ENCODE measurements at regions not wholly inside any gene's neighbourhood (a gene's known extent, or its start where the extent isn't known, plus 50 kb on each side); places are given as distances from the start of the nearest gene placed in this dataset.

DNA sequence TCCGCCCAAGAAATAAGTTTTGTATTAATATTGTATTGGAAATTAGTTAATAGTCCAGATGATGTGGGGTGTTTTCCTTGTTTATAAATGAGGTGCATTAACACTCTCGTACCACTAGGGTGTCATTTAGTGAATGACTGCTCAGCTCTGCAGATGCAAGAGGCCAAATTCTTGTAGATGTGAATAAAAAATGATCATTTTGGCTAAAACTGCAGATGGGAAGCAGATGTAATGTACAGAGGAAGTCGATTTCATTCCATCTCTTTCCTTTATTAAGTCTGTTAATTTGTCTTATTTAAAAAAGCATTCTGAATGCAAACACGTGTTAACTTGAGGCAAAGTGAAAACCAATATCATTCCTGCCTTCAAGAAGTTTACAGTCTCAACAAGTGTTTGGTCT is 108.1 kb downstream of the DHX15 start:
- no peak for DNase-seq

DNA sequence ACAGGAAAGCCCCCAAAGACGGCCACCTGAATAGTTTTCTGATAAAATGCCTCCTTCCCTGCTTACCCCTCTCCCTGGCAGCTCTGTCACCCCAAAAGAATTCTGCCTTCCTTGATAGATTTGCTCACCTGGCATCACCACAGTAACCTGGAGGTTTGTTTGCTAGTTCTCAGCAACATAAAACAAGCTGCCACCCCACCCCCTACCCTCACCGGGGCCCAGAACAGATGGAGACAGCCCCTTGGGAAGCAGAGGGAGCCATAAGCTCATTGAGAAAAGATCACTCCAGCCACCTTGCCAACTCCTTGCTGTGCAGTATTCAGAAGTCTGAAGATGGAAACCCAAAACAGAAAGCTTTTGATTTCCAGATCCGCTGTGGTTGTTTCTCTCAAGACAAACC is 108.6 kb downstream of the DHX15 start:
- DNase-seq, result no peak

DNA sequence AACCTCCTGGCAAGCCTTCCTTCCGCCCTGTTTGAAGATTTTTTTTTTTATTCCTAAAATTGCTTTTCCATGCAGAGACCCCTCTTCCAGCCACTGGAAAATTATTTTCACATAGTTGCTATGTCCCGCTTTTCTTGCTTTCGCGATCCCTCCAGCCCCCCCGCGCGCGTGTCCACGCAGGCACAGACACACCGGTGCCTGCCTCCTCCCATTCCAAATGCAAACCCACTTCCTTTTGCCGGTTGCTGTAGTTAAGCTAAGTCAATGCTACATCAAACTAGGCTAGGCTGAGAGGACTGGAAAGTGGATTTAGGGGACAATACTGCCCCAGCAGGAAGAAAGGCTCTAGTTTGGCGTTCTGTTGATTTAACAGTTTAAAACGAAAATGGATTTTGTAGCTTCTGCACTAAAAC is 111.0 kb downstream of the DHX15 start:
- no peak for DNase-seq

DNA sequence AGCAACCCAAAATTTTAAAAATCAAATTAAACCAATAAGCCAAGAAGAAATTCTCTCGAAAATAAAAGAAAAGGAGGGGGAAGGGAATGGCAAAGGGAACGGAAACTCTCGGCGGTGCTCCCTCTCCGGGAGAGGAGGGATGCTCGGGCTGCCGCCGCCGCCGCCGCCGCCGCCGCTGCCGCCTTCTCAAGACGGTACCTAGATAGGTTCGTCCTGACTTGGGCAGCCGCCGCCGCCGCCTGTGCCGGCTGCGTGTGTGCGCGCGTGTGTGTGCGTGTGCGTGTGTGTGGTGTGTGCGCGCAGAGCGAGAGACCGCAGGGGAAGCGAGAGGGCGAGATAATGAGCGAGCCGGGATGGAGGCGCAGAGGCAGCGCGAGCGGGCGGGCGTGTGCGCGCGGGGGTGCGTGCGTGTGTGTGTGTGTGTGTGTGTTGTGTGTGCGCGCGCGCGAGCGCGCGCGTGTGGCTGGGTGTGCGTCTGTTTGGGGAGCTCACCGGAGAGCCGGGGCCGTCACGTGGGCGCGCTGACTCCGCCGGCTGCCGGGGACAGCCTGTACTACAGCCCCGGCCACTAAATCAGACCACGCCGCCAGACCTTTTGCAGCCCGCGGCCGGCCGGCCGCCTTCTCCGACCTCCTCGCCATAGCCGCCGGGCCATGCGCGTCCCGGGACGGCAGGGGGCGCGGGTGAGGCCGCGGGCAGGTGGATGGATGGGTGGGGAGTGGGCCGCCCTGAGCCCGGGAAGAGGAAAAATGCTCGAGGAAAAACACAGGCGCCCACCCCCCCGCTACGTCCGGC is 111.6 kb downstream of the DHX15 start:
- peak; percentile 49 for DNase-seq

DNA sequence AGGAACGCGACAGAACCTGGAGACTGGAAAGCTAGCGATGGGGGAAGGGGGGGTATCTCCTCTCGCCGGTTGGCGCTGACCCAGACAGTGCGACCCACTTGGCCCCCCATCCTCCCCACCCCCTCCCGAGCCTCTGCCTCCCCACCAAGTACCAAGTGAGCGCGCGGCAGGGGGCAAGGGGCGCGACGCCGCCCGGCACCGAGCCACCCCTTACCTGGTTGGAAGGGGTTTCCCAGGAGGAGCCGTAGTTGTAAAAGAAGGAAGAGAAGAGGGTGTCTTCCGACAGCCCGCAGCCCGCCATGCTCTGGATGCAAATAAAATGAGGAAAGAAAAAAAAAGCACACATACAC is 112.2 kb downstream of the DHX15 start:
- no peak for DNase-seq

DNA sequence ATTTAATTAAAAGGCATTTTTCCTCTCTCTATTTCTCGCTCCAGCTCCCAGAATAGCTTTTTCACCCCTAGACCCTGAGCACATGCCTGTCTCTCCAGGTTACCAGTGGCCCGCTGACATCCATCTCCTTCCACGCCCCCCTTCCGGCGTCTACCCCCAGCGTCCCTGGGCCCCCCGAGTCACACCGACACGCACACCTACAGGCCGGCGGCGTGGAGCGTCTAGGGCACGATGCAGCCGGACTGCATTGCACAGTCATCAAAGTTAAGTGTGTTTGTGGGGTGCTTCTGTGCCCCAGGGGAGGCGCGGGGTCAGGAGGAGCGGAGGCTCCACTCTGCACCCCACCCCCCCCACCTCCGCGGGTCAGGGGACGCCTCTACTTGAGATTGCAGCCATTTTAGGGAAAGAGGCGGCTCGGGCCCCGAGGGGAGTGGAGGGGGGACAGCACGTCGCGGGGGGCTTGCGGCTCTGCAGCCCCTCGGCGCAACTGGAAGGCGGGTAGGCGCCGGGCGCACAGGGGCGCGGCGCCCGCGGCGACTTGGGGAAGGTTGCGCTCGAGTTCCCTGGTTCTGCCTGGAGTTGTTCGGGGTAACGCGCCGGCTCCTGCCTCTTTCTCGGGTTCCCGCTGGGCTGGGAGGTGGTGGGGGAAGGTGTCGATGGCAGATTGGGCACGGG is 112.7 kb downstream of the DHX15 start:
- no peak for DNase-seq

DNA sequence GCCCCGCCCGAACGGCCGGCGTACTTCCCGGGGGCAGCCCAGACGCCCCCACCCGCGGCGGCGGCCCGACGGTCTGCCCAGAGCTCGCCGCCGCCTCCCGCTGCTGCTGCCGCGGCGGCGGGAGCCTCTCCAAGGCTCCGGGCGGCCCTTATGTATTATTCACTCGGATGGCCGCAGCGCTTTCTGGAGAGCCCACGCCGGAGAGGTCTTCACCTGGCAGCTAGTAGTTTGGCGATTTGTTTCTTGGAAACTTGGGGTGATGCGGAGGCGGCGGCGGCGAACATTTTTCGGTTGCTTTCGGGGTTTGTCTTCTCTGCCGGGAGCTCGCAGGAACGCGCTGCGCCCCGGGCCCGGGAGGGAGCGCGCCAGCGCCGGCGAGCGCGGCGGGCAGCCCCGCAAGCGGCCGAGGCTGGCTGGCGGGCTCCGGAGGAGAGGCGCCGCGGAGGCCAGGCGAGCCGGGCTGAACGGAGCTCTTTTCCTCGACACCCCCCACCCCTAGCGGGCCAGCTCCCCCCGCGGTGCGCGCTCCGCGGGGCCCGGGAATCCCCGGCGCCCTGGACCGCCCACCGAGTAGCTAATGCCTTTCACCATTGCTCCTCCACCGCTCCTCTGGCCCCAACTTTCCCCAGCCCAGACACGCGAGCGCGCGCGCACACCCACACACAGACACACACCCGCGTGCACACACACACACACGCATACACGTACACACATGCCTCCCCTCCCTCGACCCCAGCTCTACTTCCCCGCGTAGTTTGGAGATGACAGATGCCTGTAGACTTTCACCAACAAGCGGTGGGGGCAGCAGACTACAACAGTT is 113.5 kb downstream of the DHX15 start:
- DNase-seq, result no peak

DNA sequence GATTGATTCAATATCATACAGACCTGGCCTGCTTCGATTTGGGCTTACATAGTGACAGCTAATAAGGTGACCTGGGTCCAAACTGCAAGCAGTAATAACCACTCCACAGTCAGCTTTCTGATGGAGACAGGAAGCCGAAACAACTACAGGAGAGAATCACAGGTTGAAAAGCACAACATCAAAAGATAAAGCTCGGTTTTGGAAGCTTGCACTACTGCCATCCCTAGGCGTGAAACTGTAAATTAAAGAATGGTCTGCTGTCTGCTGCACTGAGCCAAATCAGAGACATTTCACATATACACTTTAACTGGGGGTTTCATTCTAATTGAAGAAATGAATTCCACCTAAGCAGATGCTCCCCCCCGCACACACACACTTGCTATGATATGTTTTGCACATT is 116.3 kb downstream of the DHX15 start:
- no peak for DNase-seq

DNA sequence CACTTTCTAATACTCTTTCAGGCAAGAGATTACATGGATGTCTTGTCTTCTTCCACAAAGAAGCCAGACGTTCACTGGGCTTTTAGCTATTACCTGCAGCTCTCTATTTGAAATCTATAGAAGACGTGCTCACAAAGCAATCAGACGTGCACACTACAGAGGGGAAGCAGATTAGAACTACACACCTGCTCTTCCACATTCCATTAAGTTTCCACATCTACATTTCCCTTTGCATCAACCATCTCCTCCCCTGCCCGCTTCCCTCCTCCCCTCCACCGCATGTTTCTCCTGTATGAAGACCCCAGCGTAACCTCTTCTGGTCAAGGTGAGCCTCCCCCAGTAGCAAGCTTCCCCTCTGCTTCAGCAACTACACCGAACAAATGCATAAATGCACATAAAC is 119.8 kb downstream of the DHX15 start:
- DNase-seq, result no peak

DNA sequence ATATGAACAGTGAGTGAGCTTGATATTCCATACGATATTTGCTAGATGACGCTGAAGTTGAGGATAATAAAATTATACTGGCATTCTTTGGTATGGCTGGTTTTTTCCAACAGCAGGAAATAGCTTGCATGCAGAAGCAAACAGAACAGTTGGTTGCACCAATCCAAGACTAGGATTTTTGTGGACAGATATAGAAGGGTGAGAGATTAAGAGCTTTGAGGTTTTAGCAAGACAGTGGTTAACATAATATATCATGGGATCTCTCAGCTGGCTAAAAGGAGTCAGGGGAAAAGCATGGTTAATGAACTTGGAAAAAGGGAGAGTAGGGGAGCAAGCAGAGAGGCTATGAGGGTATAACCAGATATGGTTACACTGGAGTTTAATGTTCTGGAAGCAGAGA is 127.9 kb downstream of the DHX15 start:
- no peak for DNase-seq

DNA sequence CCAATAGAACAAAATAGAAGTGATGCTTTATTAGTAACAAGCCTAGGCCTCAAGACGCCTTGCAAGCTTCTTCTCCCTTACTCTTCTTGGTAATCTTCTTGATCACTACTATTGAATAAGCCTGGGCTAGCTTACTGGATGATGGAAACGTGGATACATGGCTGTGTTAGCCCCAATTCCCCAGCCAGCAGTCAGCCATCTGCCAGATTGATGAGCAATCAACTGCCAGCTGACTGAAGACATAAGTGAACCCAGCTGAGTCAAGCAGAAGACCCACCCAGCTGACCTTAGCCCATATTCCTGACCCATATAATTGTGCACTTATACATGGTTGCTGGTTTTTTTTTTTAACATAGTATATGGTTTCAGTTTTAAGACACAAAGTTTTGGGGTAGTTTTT is 130.4 kb downstream of the DHX15 start:
- no peak for DNase-seq

DNA sequence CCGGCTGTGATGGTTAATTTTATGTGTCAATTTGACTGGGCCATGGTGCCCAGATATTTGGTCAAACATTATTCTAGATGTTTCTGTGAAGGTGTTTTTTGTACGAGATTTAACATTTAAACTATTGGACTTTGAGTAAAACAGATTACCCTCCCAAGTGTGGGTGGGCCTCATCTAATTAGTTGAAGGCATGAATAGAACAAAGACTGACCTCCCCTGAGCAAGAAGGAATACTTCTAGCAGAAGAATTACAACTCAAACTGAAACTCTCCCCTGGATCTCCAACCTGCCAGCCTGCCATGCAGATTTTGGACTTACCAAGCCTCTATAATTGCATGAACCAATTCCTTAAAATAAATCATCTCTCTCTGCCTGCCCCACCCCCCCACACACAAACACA is 132.5 kb downstream of the DHX15 start:
- no peak for DNase-seq

DNA sequence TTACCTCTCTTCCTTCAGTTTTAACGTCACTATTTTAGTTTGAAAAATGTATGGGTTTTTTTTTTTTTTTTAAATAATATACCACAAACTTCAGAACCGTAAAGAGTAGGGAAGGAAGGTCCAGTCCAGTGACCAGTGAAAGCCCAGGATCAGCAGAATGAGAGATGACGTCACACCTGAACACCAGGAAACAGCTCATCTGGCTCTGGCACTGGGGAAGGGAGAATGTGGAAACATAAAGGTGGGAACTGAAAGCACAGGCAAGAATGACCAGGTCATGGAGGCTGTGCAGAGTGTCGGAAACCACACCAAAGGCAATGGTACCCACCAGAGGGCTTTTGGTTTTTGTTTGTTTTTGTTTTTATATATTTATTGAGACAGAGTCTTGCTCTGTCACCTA is 141.2 kb downstream of the DHX15 start:
- no peak for DNase-seq

DNA sequence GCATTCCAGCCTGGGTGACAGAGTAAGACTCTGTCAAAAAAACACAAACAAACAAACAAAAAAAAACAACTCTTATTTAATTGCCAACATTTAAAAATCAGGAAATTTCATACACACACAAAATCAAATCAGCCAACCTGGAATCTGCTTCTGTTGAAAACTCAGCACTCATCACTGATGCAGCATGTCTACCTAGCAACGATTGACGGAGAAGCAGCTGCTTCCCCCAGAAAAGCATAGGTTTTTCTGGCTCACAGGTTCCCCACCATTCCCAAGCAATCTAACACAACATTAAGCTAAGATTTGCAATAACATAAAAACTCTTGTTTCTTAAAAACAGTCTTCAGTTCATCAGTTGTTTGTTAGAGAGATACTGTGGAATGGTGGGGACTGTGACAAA is 143.6 kb downstream of the DHX15 start:
- DNase-seq, result no peak

DNA sequence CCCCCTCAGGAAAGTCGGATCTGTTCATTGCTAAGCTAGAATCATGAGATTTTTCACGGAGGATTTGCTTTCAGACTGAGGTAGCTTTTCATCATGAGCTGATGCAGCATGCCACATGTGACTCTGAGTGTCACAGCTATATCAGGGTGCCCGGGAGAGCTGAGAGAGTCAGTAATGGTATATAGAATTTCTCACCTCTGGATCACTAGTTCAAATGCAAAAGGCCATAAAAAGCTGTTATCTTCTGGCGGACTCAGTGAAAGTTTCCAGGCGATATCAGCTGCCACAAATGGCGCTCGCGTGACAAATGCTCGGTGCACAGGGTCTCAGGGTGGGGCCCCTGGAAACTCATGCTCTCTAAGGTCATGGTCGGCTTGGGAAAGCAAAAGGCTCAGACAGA is 150.1 kb downstream of the DHX15 start:
- DNase-seq, result no peak

DNA sequence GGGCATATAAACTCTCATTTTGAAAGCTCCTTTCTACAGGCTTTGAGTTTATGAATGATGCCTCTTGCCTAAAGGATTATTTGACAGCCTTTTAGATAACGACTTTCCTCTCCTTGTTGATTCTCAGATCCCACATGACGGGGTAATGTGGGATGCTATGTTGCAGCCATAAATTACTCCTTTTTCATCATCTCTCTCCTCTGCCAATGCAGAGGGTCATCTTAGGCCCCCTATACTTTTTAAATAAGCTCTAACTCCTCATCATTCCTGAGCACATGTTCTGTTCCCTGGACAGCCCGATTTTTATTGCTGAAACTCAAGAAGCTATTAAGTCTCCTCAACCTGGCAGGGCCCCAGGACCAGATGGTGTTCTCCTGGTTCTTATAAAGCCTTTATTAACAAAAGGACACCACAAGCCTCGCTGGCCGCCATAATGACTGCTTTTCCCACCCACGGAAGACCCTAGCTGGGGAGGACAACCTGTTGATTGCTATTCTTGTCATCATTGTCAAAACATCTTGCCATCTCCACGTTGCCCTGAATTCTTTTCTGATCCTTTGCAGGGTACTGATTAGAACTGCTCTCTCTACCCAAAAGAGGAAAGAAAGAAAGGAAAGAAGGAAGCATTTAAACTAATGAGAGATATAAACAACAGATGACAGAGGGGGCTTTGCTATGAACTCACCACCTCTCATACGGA is 150.7 kb downstream of the DHX15 start:
- DNase-seq, result no peak

DNA sequence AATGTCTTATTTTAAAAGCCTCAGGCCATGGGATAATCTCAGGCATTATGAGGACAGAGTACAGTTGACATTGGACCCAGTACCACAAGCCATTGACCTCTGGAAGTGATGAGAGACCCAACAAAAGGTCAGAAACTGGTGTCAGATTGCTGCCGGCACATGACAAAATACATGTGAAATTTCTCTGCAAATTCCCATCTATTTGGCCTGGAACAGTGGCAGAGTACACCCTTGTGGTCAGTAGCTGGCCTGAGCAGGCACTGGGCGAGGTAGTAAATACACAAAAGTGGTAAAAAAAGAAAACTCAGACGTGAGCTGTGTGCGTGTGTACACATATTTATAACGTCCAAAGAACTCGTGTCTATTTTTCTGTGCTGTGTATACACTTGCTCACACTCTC is 155.5 kb downstream of the DHX15 start:
- no peak for DNase-seq

DNA sequence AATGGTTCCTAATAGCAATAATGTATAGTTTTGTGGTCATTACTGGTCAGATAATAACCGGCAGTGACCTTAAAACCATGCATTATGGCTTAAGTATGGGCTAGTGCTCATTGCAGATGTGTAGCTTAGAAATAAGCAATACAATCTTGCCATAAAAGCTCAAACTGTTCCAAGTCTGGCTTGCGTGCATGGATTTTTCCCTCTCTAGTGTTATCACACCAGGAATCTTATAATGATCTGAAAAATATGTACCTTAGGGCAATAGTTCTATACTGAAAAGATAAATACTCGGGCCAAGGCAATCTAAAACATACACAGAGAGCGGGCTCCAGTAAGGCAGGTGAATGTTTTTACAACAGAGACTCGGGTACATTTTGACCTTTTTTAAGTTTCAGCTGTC is 157.8 kb downstream of the DHX15 start:
- no peak for DNase-seq

DNA sequence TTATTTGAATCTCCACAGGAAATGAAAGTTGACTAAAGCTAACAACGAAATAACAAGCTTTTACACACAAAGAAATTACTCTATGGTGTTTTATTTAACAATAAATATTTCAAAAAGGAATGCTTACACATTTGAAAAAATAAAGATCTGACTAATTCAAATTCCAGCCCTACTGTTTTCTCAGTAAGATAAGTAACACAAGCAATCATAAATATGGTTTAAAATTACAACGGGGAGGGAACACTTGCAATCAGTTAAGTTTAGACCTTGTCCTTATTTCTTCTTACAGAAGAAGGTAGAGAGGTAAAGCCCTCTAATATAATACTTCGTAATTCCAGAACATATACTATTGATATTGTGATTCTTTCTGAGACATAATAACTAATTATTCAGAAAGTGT is 158.5 kb downstream of the DHX15 start:
- DNase-seq, result no peak

DNA sequence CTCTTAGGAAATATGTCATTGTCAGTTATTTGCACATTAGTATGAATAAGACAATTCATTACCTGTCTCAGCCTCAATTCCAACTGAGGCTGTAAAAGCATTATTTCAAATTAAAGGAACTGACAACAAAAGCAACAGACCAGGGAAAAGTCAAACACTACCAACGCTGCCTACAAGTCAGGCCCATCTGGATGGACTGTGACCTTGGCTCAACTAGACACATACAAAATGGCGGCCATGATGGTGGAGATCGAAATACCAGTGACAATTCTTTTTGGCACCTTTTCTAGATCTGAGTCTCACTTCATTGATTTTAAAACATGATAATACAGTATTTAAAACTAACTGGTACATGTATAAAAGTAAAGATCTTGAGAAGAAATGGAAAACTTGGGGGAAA is 160.7 kb downstream of the DHX15 start:
- no peak for DNase-seq

DNA sequence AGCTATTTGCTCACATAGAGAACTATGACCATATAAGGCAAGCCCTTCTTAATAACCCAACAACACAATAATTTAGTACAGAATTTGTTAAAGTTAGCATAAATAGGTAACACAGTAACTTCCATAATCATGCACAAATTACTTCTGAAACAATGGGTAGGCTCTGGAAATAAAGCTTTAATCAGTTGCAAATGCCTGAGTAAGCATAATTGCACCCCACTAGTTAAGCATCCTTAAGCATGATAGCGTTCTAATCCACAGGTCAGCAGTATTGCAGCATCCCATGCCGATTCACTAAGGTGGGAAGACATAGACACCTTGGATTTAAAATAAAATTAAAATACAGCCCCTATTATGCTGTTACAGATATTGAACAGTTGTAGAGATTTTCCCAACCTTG is 161.7 kb downstream of the DHX15 start:
- DNase-seq, result no peak

DNA sequence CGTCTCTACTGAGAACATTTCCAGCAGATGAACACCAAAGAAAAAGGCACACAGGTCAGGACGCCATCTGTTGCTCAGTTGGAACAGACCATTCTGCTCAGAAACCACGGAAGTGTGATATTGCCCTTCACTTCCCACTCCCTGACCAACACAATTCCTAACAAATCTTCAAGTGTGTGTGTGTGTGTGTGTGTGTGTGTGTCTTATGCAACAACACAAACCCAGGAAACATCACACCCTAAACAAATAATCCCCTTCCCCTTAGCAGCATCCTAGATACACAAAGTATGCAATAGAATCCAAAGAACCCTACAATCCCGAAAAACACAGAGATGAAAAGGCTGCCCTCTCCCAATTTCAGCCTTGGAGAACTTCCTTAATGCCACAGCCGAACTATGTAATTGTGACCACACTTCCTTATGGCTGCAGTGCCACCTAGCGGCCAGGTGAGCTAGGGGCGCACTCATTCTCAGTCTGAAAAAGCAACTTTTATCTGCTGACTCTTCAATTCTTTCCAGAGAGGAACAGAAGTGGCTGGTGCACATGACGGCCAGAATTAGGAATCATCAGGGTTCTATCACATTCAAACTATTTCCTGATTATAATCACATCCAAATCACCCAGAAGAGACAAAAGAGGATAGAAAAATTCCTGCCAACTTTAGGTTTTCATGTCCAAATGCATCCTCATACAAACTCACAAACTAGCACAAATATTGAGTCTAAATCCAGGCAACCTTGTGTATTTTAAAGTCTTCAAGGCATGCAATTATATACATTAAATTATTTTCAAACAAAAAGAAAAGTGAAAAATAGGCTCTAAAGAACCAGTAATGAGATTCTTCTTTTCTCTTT is 164.9 kb downstream of the DHX15 start:
- peak; percentile 54 for DNase-seq

Measured in T-helper 9 cell (primary cell).